ENCODE measurements at regions not wholly inside any gene's neighbourhood (a gene's known extent, or its start where the extent isn't known, plus 50 kb on each side); places are given as distances from the start of the nearest gene placed in this dataset.

GRCh38 chr11:23313001-23313400, 452.7 kb upstream of the CCDC179 start:
- TF ChIP-seq EZH2 (IDR thresholded peaks at IDR 0.05; ENCODE audit: insufficient read depth, poor library complexity, severe bottlenecking) (no peak), EZH2phosphoT487 (IDR thresholded peaks at IDR 0.05; ENCODE audit: insufficient read depth, low read depth) (no peak)

Data from GM23248 (cell line).